MG63 (cell line): ENCODE measurements at regions not wholly inside any gene's neighbourhood (a gene's known extent, or its start where the extent isn't known, plus 50 kb on each side); places are given as distances from the start of the nearest gene placed in this dataset.
A peak's percentile ranks its signal among the peaks of the same experiment; 100 is the strongest.
"Not testable (repeated sequence)": the region's sequence is repeated elsewhere in the genome, so short reads cannot be mapped to it uniquely, and the experiment has no call there.

Source experiments
- DNase-seq: peaks from one replicate; pipeline ENCODE4 v3.0.0-alpha.2; 2020
- H3K27me3 ChIP-seq: fragments of 250-450 bp; sonication (Bioruptor Pico); 2 replicates; pipeline ENCODE4 v1.5.1; 2020; ENCODE audit warnings: mild to moderate bottlenecking, moderate library complexity
- H3K36me3 ChIP-seq: fragments of 250-450 bp; sonication (Bioruptor Pico); 2 replicates; pipeline ENCODE4 v1.5.1; 2020; ENCODE audit warnings: mild to moderate bottlenecking, moderate library complexity
- H3K4me3 ChIP-seq: fragments of 250-450 bp; sonication (Bioruptor Pico); 2 replicates; pipeline ENCODE4 v1.5.1; 2020; ENCODE audit warnings: mild to moderate bottlenecking, moderate library complexity
- H3K9me3 ChIP-seq: fragments of 250-450 bp; sonication (Bioruptor Pico); 2 replicates; pipeline ENCODE4 v1.5.1; 2020; ENCODE audit warnings: mild to moderate bottlenecking, moderate library complexity

DNA sequence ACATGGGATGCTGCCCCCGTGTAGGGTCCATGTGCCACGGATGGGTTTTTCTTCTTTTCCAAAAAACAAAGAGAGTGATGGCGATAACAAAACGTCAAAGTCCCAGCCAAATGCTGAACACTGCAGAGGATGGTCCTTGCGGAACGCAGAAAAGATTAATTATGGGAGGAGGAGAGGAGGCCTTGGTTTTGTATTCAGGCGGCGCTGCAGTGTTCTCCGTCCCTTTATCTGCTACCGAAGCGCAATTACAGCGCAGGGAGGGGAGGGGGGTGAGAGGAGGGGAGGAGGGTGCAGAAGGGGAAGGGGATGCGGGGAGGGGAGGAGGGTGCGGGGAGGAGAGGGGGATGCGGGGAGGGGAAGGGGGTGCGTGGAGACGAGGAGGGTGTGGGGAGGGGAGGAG, 131.8 kb upstream of the PRKCQ start:
- no peak for DNase-seq
- H3K9me3 ChIP-seq: no peaks in the 10 kb centered on the region
- no peaks in the 10 kb centered on the region for H3K36me3 ChIP-seq
- H3K27me3 ChIP-seq: no peaks in the 10 kb centered on the region
- no peak overlapping the region for H3K4me3 ChIP-seq

DNA sequence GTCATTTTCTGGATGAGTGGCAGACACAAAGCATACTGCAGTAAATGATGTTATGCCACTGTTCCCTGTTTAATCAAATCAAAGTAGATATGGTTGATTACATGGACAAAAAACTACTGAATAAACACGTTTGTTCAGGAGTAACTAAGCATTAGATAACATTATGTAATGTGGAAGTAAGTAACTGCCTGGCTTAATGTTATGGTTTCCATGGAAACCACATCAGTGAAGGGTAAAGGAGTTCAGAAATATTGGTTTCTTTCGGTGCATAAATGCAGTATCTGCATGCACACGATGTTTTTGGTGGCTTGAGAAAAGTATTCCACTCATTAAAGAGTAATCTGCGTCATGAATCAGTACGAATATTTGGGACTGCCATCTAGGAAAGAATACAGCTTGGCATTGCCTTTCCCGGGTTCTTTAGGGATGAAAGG, 131.3 kb upstream of the PRKCQ start:
- no peaks in the 10 kb centered on the region for H3K9me3 ChIP-seq
- no peak for DNase-seq
- no peaks in the 10 kb centered on the region for H3K27me3 ChIP-seq
- H3K4me3 ChIP-seq: no peak overlapping the region
- no peaks in the 10 kb centered on the region for H3K36me3 ChIP-seq

DNA sequence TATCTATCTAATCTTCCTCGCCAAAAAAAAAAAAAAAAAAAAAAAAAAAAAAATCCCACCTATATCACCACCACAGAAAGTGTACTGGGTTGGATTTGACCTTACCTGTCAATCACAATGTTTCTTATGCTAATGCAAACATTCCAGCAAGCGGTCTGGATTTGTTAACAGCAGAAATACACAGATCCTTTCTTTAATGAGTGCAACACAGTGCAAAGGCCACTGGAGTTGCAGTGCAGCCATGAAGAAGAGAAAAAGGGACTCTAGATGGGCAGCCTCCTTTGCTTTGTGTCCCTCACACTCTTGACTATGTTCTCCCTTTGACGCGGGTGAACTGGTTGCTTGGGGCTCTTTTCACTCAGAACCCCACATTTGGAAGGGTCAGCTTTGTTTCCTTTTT, 127.3 kb upstream of the PRKCQ start:
- DNase-seq: no peak
- no peaks in the 10 kb centered on the region for H3K27me3 ChIP-seq

DNA sequence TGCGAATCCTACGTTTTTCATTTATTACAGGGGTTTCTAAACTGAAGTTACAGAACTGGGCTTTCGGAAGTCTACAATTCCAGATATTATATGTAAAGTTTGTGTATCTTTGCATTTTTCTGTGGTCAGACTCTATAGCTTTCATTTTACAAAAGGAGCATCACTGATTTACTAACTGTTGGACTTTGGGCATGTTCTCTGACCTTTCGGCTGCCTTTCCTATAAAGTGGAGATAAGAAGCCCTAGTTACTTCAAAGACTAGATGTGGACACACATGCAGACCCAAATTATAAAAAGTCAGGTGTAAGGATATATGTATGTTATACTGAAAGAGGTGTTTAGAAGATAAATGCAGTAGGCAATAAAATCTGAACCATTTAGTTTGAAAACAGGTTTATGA, 126.6 kb upstream of the PRKCQ start:
- Histone ChIP-seq H3K9me3 (no peaks in the 10 kb centered on the region), H3K4me3 (no peak overlapping the region), H3K36me3 (no peaks in the 10 kb centered on the region), H3K27me3 (no peaks in the 10 kb centered on the region)
- no peak for DNase-seq

More for the DNA sequence above, 127.3 kb upstream of the PRKCQ start:
- Histone ChIP-seq H3K9me3 (no peaks in the 10 kb centered on the region), H3K36me3 (no peaks in the 10 kb centered on the region), H3K4me3 (no peak overlapping the region)

DNA sequence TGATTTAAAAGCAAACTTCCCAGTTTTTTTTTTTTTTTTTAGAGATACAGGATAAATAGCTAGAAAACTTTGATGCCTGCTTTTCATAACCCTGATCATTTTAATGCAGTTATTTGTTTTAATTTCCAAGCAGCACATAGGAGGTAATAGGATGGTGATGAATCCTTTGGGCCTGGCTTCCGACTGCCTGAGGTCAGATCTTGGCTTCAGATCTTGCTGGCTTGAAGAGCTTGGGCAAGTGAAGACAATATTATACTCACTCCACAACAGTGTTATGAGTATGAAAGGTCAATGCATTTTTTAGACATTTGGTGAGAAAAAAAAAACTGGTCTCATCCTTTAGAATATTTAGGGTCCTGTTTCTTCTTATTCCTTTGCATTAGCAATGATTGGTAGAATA, 124.8 kb upstream of the PRKCQ start:
- Histone ChIP-seq H3K4me3 (no peak overlapping the region), H3K27me3 (no peaks in the 10 kb centered on the region), H3K9me3 (no peaks in the 10 kb centered on the region), H3K36me3 (no peaks in the 10 kb centered on the region)
- DNase-seq: peak; percentile 67

DNA sequence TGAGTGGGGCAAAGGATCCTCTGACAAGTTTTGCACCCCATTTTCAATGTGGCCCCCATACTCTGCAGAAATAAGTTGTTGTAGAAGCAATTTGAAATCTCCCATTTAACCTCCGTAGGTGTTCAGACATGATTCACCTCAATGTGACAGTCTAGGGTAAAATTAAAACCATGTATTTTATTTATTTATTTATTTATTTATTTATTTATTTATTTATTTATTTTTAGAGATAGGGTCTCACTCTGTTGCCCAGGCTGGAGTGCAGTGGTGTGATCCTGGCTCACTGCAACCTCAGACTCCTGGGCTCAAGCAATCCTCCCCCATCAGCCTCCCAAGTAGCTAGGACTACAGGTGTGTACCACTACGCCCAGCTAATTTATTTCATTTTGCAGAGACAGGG, 122.8 kb upstream of the PRKCQ start:
- not testable (repeated sequence) for DNase-seq, H3K9me3 ChIP-seq, H3K4me3 ChIP-seq, H3K36me3 ChIP-seq, H3K27me3 ChIP-seq

DNA sequence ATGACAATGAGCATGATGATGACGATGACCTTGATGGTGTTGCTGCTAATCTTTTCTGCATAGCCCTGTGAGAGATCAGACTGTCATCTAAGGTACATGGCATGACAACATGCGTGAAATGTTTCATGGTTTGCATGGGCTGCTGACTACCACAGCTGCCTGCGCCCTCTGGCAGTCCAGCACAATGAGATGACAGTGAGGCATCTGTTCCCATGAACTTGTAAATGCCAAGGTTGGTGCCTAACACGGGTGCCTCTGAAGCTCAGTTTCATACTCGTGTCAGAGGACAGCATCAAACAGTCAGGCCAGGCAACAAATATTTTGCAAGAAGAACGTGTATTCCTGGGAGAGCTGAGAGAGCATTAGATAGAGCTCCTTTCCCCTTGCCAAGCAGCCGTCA, 122.0 kb upstream of the PRKCQ start:
- no peak for DNase-seq
- Histone ChIP-seq H3K27me3 (no peaks in the 10 kb centered on the region), H3K9me3 (no peaks in the 10 kb centered on the region), H3K36me3 (no peaks in the 10 kb centered on the region), H3K4me3 (no peak overlapping the region)

DNA sequence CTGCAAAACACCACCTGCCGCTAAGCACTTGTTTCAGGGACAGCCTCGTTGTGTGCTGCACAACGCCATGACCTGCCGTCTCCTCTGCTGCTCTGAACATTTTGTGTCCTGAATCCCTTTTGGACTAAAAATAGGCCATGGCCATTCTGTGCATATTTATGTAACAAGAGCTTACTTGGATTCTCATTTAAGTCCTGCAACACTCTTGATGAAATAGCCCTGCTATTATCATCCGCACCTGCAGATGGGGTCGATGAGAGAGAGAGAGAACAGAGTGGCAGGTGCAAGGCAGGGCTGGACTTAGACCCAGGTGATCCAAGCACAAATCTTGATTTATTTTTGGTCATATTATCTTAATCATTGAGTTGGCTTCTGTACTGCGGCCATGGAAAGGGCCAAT, 121.2 kb upstream of the PRKCQ start:
- no peaks in the 10 kb centered on the region for H3K9me3 ChIP-seq
- no peaks in the 10 kb centered on the region for H3K36me3 ChIP-seq
- H3K27me3 ChIP-seq: no peaks in the 10 kb centered on the region
- DNase-seq: no peak
- no peak overlapping the region for H3K4me3 ChIP-seq

DNA sequence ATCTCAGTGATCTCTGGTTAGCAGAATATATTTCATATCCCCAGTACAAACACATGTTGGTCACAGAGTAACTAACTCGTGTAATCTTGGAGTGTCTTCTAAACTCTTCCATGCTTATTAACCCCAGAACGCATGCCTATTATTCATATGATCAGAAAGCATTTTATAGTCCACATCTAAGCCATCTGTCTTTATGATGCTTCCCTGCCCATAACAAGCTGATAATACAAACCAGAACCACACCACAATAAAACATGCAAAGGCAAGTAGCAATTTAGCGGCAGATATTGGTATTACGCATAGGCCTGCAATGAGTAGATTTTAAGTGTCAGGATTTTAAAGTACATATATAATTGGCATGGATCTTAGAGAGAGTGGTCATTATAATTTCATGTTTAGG, 120.0 kb upstream of the PRKCQ start:
- Histone ChIP-seq H3K36me3 (no peaks in the 10 kb centered on the region), H3K4me3 (no peak overlapping the region), H3K27me3 (no peaks in the 10 kb centered on the region), H3K9me3 (no peaks in the 10 kb centered on the region)
- DNase-seq: no peak

DNA sequence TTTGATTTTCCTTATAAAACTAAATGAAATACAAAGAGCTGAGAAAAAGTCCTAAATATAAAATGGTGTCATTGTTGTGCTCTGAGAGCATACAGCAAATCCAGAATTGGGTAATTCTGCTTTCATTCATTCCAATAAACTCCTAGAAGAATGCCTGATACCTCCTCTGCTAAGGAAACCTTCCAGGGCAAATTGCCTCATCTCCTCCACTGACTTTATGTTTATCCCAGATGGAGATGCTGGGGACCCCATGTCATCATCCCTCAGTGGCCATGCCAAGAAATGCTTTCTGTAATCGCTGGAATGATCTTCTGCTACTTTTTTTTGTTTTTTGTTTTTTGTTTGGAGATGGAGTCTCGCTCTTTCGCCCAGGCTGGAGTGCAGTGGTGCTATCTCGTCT, 119.3 kb upstream of the PRKCQ start:
- Histone ChIP-seq H3K9me3 (no peaks in the 10 kb centered on the region), H3K36me3 (no peaks in the 10 kb centered on the region), H3K27me3 (no peaks in the 10 kb centered on the region), H3K4me3 (no peak overlapping the region)
- peak; percentile 30 for DNase-seq

DNA sequence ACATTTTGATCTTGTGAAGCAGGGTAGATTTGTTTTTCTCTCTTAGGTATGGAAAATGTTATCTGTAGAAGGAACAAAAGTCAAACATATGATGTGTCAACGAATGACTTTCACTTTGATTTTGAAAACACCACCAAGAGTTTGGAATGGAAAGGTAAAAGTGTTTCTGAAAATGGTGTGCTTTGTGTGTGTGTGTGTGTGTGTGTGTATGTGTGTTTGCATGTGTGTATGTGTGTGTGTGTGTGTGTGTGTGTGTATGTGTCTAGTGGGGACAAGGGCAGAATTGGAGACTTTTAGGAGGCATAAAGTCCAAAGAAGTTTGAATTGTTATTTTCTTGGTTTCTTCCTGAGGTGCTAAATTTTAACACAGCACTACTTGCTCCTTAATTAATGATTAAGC, 115.4 kb upstream of the PRKCQ start:
- no peaks in the 10 kb centered on the region for H3K27me3 ChIP-seq
- no peaks in the 10 kb centered on the region; the same call in 1 of the 2 replicates for H3K9me3 ChIP-seq
- no peak for DNase-seq
- H3K4me3 ChIP-seq: no peak overlapping the region
- H3K36me3 ChIP-seq: no peaks in the 10 kb centered on the region

DNA sequence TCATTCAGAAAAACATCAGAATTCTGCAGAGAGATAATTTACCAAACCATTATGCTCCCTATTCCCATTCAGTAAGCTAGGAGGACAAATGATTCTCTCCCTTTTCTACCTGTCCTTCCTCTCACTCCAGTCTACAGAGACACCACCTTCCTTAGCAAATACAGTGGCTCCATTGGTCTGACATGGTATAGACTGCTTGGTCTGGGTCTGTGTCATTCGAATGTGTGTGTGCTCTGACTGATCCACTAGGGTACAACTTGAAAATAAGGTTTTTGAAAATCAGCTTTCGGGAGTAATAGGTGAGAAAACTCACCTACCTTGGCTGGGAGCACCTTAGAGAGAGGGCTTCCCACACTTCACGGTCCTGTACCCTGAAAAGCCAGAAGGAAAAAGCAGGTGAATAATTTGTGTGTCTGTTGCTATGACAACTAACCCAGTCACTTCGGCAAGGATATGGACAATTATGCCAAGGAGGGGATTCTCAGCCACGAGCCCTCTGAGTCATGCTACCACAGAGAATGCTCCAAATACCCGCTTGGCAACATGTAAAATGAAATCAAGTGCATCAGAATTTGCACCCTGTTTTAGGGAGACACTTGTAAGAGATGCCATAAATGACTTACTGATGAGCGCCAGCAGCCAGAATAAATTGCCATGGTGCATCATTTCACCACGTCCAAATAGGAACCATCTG, 114.5 kb upstream of the PRKCQ start:
- DNase-seq: peak; percentile 72
- H3K4me3 ChIP-seq: no peak overlapping the region
- no peaks in the 10 kb centered on the region for H3K27me3 ChIP-seq
- H3K36me3 ChIP-seq: no peaks in the 10 kb centered on the region
- H3K9me3 ChIP-seq: no peaks in the 10 kb centered on the region; the same call in 1 of the 2 replicates

DNA sequence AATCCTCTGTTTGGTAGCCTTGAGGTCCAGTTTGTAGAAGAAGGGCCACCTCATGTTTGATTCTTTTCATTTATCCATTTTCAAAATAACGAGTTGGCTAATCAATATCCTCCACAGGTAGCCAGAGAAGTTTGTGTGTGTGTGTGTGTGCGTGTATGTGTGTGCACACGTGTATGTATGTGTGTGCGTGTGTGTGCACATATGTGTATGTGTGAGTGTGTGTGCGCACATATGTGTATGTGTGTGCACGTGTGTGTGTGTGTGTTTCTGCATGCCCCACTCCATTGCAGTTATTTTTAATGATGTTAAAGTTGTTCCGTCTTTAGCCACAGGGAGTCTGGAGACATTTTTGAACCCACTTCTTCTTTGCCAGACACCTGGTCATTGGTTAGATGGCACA, 112.8 kb upstream of the PRKCQ start:
- no peaks in the 10 kb centered on the region for H3K36me3 ChIP-seq
- H3K27me3 ChIP-seq: no peaks in the 10 kb centered on the region
- no peak for DNase-seq
- H3K9me3 ChIP-seq: no peaks in the 10 kb centered on the region; the same call in 1 of the 2 replicates
- H3K4me3 ChIP-seq: no peak overlapping the region

DNA sequence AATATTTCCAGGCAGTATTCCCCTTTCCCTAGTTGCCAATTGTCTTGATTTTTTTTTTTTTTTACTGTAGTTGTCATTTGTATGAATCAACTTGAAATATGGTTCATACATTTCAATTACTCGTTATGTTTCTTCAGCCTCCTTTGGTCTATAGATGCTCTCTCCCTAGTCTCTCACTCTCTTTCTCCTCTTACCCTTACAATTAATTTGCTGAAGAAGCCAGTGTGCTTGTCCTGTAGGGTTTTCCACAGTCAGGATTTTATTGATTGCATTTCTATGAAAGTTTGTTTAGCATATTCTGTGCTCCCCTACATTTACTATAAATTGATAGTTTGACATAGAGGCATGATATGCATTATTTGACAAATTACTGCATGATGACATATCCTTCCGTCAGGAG, 112.0 kb upstream of the PRKCQ start:
- DNase-seq: no peak
- H3K4me3 ChIP-seq: no peak overlapping the region
- no peaks in the 10 kb centered on the region; the same call in 1 of the 2 replicates for H3K9me3 ChIP-seq
- H3K36me3 ChIP-seq: no peaks in the 10 kb centered on the region
- no peaks in the 10 kb centered on the region for H3K27me3 ChIP-seq

DNA sequence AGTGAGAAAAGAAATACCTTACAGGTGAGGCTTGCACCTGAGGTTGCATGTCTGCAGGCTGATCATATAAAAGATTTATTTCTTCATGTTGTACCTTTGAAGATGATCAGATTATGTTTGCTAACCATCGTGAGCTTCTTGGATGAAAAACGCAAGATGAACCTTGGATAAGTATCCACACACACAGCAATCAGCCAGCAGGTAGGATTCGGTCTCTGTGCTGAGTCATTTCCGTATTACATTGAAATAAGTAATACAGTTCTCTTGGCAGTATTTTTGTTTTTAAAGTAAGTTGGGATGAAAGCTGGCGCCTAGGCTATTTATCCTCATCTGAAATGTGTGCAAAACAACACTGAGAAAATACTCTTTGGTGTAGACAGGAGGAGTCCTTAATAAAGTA, 109.0 kb upstream of the PRKCQ start:
- H3K9me3 ChIP-seq: no peaks in the 10 kb centered on the region; the same call in 1 of the 2 replicates
- no peaks in the 10 kb centered on the region for H3K27me3 ChIP-seq
- no peaks in the 10 kb centered on the region for H3K36me3 ChIP-seq
- peak; percentile 16 for DNase-seq
- H3K4me3 ChIP-seq: no peak overlapping the region

DNA sequence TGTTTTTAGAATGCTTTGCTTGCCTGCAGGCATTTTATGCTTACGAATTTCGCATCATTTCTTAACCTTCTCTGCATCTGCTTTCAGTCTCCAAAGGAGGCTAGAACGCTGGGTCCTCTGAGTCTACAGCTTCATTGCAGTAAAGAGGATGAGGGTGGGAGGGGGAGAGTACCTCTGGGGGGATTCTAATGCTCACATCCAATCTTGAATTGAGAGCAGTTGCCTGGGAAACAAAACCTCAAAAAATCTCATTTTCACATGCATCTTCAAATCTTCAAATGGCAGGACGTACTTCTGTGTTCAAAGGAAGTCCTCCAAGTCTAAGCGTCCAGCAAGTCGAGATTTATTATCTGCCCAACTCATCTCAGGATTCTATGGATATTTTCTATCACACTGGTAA, 100.7 kb upstream of the PRKCQ start:
- no peak overlapping the region for H3K4me3 ChIP-seq
- DNase-seq: no peak
- no peaks in the 10 kb centered on the region for H3K27me3 ChIP-seq
- H3K36me3 ChIP-seq: no peaks in the 10 kb centered on the region
- H3K9me3 ChIP-seq: no peaks in the 10 kb centered on the region

DNA sequence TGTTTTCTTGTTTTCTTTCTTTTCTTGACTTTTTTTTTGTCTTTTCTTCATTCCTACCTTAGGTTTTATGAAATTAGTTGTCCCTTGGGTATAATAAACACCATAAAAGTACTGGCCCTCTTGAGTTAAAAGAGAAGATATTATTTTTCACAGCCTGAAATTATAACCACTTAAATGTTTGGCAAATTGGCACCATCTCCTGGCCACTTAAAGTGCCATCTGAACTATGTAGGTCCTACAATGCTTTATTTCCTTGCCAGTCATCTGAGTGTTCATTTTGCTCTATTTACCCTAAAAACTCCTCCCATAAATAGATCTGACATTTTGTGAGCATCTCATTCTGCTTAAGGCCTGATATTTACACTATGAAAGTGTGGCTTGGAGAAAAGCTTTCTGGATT, 98.9 kb upstream of the PRKCQ start:
- Histone ChIP-seq H3K36me3 (no peaks in the 10 kb centered on the region), H3K4me3 (no peak overlapping the region), H3K9me3 (no peaks in the 10 kb centered on the region), H3K27me3 (no peaks in the 10 kb centered on the region)
- no peak for DNase-seq

DNA sequence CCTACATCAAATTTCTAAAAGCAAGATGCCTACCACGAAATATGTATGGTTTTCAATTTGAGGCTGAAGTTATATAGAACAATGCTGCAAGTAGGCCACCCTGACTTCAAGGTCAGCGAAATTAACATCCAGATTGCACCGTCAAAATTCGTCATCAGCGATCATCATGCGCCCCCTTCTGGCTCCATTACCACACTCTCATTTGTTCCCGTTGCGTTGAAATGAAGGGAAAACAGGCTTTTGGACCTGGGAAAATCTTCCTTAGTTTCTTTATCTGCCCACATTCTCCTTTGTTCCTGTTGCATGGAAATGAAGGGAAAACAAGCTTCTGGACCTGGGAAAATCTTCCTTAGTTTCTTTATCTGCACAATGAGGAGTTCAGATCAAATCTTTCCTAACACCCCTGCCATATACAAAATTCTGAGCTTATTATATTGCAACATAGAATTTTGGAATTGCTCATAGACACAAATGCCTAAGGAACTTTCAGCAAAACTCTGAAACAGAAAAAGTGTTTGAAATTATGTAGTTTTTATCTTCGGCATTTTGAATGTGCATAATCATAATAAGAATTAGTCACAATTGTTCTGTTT, 98.2 kb upstream of the PRKCQ start:
- no peak overlapping the region for H3K4me3 ChIP-seq
- H3K9me3 ChIP-seq: no peaks in the 10 kb centered on the region
- H3K36me3 ChIP-seq: no peaks in the 10 kb centered on the region
- peak; percentile 23 for DNase-seq
- H3K27me3 ChIP-seq: no peaks in the 10 kb centered on the region; the same call in 1 of the 2 replicates
